HEK293 (cell line): ENCODE measurements at regions not wholly inside any gene's neighbourhood (a gene's known extent, or its start where the extent isn't known, plus 50 kb on each side); places are given as distances from the start of the nearest gene placed in this dataset.

Experiments
- CTCF ChIA-PET: fragments of 350-600 bp; formaldehyde crosslinking; extraction: SDS; loops from one replicate; lab custom pipeline; 2021; ENCODE audit warnings: antibody characterized with exemption; lab: Yijun Ruan, JAX
- POLR2A ChIA-PET: fragments of 300-600 bp; formaldehyde crosslinking; extraction: SDS; loops from one replicate; lab custom pipeline; 2020; ENCODE audit warnings: antibody characterized with exemption, inconsistent platforms; lab: Yijun Ruan, JAX
- H3K27ac ChIP-seq: fragments of 200-500 bp; sonication (Bioruptor generic); 2 replicates; pipeline ENCODE4 v1.5.1; 2014; ENCODE audit warnings: low read depth, low read length, control low read depth, inconsistent platforms; ENCODE audit errors: extremely low read depth
- H3K36me3 ChIP-seq, 2 experiments: fragments of 200-500 bp in 1 of 2; sonication (Bioruptor generic) in 1 of 2; 1 replicate in 1 of 2; 2 replicates in 1 of 2; pipeline ENCODE4 v1.5.1; 2014 to 2017; ENCODE audit warnings: inconsistent platforms in 2 of 2, low read length in 2 of 2; ENCODE audit not compliant: control insufficient read depth in 2 of 2, insufficient read depth in 1 of 2
- H3K4me1 ChIP-seq: fragments of 200-500 bp; sonication (Bioruptor generic); 2 replicates; pipeline ENCODE4 v1.5.1; 2014; ENCODE audit warnings: mild to moderate bottlenecking, low read length, inconsistent platforms; ENCODE audit not compliant: control insufficient read depth, insufficient read depth
- H3K4me3 ChIP-seq: 2 replicates; pipeline ENCODE4 v1.5.1; 2011; ENCODE audit warnings: low read depth, mild to moderate bottlenecking, control low read depth, low read length, moderate library complexity
- H3K9me3 ChIP-seq: fragments of 200-500 bp; sonication (Bioruptor generic); 2 replicates; pipeline ENCODE4 v1.5.1; 2014; ENCODE audit warnings: low read depth, low read length, inconsistent platforms; ENCODE audit not compliant: control insufficient read depth, insufficient read depth
- KLF8 ChIP-seq: fragments of 450-650 bp; formaldehyde crosslinking; IDR thresholded peaks from 2 replicates; pipeline ENCODE4 v1.5.1; 2016; ENCODE audit warnings: missing biosample characterization, missing genetic modification characterization
- MZF1 ChIP-seq: fragments of 450-650 bp; formaldehyde crosslinking; IDR thresholded peaks from 2 replicates; pipeline ENCODE4 v1.5.1; 2017; ENCODE audit warnings: missing biosample characterization, missing genetic modification characterization, borderline replicate concordance
- PRDM1 ChIP-seq: fragments of 450-650 bp; formaldehyde crosslinking; IDR thresholded peaks from 2 replicates; pipeline ENCODE4; 2016; ENCODE audit warnings: missing biosample characterization, missing genetic modification characterization
- SCRT1 ChIP-seq: fragments of 450-650 bp; formaldehyde crosslinking; IDR thresholded peaks from 2 replicates; pipeline ENCODE4 v1.5.1; 2016; ENCODE audit warnings: missing biosample characterization, missing genetic modification characterization, borderline replicate concordance
- SCRT2 ChIP-seq: fragments of 450-650 bp; formaldehyde crosslinking; IDR thresholded peaks from 2 replicates; pipeline ENCODE4 v1.5.1; 2016; ENCODE audit warnings: missing biosample characterization, missing genetic modification characterization
- WT1 ChIP-seq: fragments of 450-650 bp; formaldehyde crosslinking; IDR thresholded peaks from 2 replicates; pipeline ENCODE4 v1.5.1; 2016; ENCODE audit warnings: missing biosample characterization, missing genetic modification characterization
- ZFP69B ChIP-seq: fragments of 450-650 bp; formaldehyde crosslinking; IDR thresholded peaks from 2 replicates; pipeline ENCODE4 v1.5.1; 2016; ENCODE audit warnings: missing biosample characterization, missing genetic modification characterization
- ZNF114 ChIP-seq: fragments of 450-650 bp; formaldehyde crosslinking; IDR thresholded peaks from 2 replicates; pipeline ENCODE4 v1.5.0; 2017; ENCODE audit warnings: missing biosample characterization, missing genetic modification characterization
- ZNF157 ChIP-seq: fragments of 450-650 bp; formaldehyde crosslinking; IDR thresholded peaks from 2 replicates; pipeline ENCODE4 v1.5.1; 2016; ENCODE audit warnings: missing biosample characterization, missing genetic modification characterization
- ZNF19 ChIP-seq: fragments of 450-650 bp; formaldehyde crosslinking; IDR thresholded peaks from 2 replicates; pipeline ENCODE4; 2016; ENCODE audit warnings: missing biosample characterization, missing genetic modification characterization, low read depth
- ZNF202 ChIP-seq: fragments of 450-650 bp; formaldehyde crosslinking; IDR thresholded peaks from 2 replicates; pipeline ENCODE4 v1.5.1; 2016; ENCODE audit warnings: missing biosample characterization, missing genetic modification characterization, borderline replicate concordance
- ZNF221 ChIP-seq: fragments of 450-650 bp; formaldehyde crosslinking; IDR thresholded peaks from 2 replicates; pipeline ENCODE4 v1.5.1; 2017; ENCODE audit warnings: missing biosample characterization, missing genetic modification characterization, borderline replicate concordance
- ZNF324 ChIP-seq: fragments of 450-650 bp; formaldehyde crosslinking; IDR thresholded peaks from 2 replicates; pipeline ENCODE4 v1.5.1; 2016; ENCODE audit warnings: missing biosample characterization, missing genetic modification characterization
- ZNF473 ChIP-seq: fragments of 450-650 bp; formaldehyde crosslinking; IDR thresholded peaks from 2 replicates; pipeline ENCODE4 v1.5.1; 2017; ENCODE audit warnings: missing biosample characterization, missing genetic modification characterization
- ZNF514 ChIP-seq: fragments of 450-650 bp; formaldehyde crosslinking; IDR thresholded peaks from 2 replicates; pipeline ENCODE4 v1.5.1; 2016; ENCODE audit warnings: missing biosample characterization, missing genetic modification characterization
- ZNF529 ChIP-seq: fragments of 450-650 bp; formaldehyde crosslinking; IDR thresholded peaks from 2 replicates; pipeline ENCODE4 v1.5.1; 2017; ENCODE audit warnings: missing genetic modification characterization, missing biosample characterization; ENCODE audit not compliant: insufficient replicate concordance
- ZNF558 ChIP-seq: fragments of 450-650 bp; formaldehyde crosslinking; IDR thresholded peaks from 2 replicates; pipeline ENCODE4 v1.5.1; 2016; ENCODE audit warnings: missing biosample characterization, missing genetic modification characterization
- ZNF596 ChIP-seq: fragments of 450-650 bp; IDR thresholded peaks from 2 replicates; pipeline ENCODE4 v1.5.0; 2018; ENCODE audit warnings: missing biosample characterization, mild to moderate bottlenecking, missing genetic modification characterization, moderate library complexity
- ZNF600 ChIP-seq: fragments of 450-650 bp; formaldehyde crosslinking; IDR thresholded peaks from 2 replicates; pipeline ENCODE4 v1.5.1; 2016; ENCODE audit warnings: missing biosample characterization, missing genetic modification characterization
- ZNF626 ChIP-seq: fragments of 450-650 bp; sonication (Bioruptor Pico); formaldehyde crosslinking; IDR thresholded peaks from 2 replicates; pipeline ENCODE4 v1.5.1; 2018; ENCODE audit warnings: missing biosample characterization, missing genetic modification characterization, inconsistent platforms
- ZNF654 ChIP-seq: fragments of 450-650 bp; formaldehyde crosslinking; IDR thresholded peaks from 2 replicates; pipeline ENCODE4 v1.5.1; 2016; ENCODE audit warnings: low read depth, missing biosample characterization, missing genetic modification characterization
- ZNF658 ChIP-seq: fragments of 450-650 bp; formaldehyde crosslinking; IDR thresholded peaks from 2 replicates; pipeline ENCODE4; 2016; ENCODE audit warnings: missing biosample characterization, missing genetic modification characterization
- ZNF747 ChIP-seq: fragments of 450-650 bp; formaldehyde crosslinking; IDR thresholded peaks from 2 replicates; pipeline ENCODE4 v1.5.1; 2016; ENCODE audit warnings: missing biosample characterization, missing genetic modification characterization
- ZNF768 ChIP-seq: fragments of 450-650 bp; formaldehyde crosslinking; IDR thresholded peaks from 2 replicates; pipeline ENCODE4 v1.5.1; 2018; ENCODE audit warnings: missing biosample characterization, mild to moderate bottlenecking, missing genetic modification characterization
- ZNF777 ChIP-seq: fragments of 450-650 bp; formaldehyde crosslinking; IDR thresholded peaks from 2 replicates; pipeline ENCODE4 v1.5.1; 2017; ENCODE audit warnings: missing biosample characterization, missing genetic modification characterization, borderline replicate concordance
- ZXDB ChIP-seq: fragments of 450-650 bp; formaldehyde crosslinking; IDR thresholded peaks from 2 replicates; pipeline ENCODE4 v1.5.1; 2016; ENCODE audit warnings: missing biosample characterization, missing genetic modification characterization
- TF ChIP-seq, protein P1 (sequence below): fragments of 450-650 bp; formaldehyde crosslinking; IDR thresholded peaks from 2 replicates; pipeline ENCODE4 v1.5.1; 2016; ENCODE audit warnings: missing biosample characterization, missing genetic modification characterization
- TF ChIP-seq, protein P2 (sequence below): fragments of 450-650 bp; formaldehyde crosslinking; IDR thresholded peaks from 2 replicates; pipeline ENCODE4 v1.5.1; 2016; ENCODE audit warnings: missing biosample characterization, missing genetic modification characterization
- TF ChIP-seq, protein P3 (sequence below): fragments of 450-650 bp; formaldehyde crosslinking; IDR thresholded peaks from 2 replicates; pipeline ENCODE4 v1.5.1; 2017; ENCODE audit warnings: missing biosample characterization, missing genetic modification characterization
- TF ChIP-seq, protein P4 (sequence below): fragments of 450-650 bp; formaldehyde crosslinking; IDR thresholded peaks from 2 replicates; pipeline ENCODE4 v1.5.1; 2016; ENCODE audit warnings: missing biosample characterization, missing genetic modification characterization
- TF ChIP-seq, protein P5 (sequence below): fragments of 450-650 bp; formaldehyde crosslinking; optimal IDR thresholded peaks from 2 replicates; pipeline ENCODE3; 2016; ENCODE audit warnings: missing biosample characterization, mild to moderate bottlenecking, missing genetic modification characterization

DNA sequence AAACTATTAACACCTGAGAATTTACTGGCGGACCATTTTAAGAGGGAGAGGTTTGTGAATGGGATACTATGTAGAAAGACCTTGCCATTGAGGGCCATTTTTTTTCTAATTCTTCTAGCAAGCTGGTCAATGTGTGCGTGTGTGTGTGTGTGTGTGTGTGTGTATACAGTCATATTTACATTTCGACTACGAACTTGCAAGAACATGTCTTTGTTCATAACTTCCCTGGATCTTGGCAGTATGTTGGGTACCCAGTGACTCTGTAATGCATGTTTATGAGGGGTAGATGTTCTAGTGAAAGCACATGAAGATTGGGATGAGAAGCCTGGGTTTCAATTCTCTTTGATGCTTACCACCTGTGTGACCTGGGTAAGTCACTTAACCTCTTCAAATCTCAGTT lies 133.6 kb downstream of the UBE2E3 start:
- Histone ChIP-seq H3K27ac (no peak overlapping the region), H3K4me1 (no peaks in the 10 kb centered on the region), H3K4me3 (no peak overlapping the region), H3K9me3 (no peaks in the 10 kb centered on the region), H3K36me3 (no peaks in the 10 kb centered on the region)
- TF ChIP-seq, protein P1, sequence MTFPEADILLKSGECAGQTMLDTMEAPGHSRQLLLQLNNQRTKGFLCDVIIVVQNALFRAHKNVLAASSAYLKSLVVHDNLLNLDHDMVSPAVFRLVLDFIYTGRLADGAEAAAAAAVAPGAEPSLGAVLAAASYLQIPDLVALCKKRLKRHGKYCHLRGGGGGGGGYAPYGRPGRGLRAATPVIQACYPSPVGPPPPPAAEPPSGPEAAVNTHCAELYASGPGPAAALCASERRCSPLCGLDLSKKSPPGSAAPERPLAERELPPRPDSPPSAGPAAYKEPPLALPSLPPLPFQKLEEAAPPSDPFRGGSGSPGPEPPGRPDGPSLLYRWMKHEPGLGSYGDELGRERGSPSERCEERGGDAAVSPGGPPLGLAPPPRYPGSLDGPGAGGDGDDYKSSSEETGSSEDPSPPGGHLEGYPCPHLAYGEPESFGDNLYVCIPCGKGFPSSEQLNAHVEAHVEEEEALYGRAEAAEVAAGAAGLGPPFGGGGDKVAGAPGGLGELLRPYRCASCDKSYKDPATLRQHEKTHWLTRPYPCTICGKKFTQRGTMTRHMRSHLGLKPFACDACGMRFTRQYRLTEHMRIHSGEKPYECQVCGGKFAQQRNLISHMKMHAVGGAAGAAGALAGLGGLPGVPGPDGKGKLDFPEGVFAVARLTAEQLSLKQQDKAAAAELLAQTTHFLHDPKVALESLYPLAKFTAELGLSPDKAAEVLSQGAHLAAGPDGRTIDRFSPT (tag by site-specific recombination): no peak
- no peak for TF ChIP-seq ZNF768
- no peak for TF ChIP-seq ZNF777
- no peak for TF ChIP-seq ZNF600 (tag by site-specific recombination)
- no peak for TF ChIP-seq ZXDB
- TF ChIP-seq ZNF114 (tag by site-specific recombination): no peak
- no peak for TF ChIP-seq ZFP69B (tag by site-specific recombination)
- TF ChIP-seq ZNF626 (tag by site-specific recombination): no peak
- no peak for TF ChIP-seq PRDM1 (tag by site-specific recombination)
- no peak for TF ChIP-seq ZNF157 (tag by site-specific recombination)
- TF ChIP-seq SCRT2 (tag by site-specific recombination): no peak
- TF ChIP-seq, protein P2, sequence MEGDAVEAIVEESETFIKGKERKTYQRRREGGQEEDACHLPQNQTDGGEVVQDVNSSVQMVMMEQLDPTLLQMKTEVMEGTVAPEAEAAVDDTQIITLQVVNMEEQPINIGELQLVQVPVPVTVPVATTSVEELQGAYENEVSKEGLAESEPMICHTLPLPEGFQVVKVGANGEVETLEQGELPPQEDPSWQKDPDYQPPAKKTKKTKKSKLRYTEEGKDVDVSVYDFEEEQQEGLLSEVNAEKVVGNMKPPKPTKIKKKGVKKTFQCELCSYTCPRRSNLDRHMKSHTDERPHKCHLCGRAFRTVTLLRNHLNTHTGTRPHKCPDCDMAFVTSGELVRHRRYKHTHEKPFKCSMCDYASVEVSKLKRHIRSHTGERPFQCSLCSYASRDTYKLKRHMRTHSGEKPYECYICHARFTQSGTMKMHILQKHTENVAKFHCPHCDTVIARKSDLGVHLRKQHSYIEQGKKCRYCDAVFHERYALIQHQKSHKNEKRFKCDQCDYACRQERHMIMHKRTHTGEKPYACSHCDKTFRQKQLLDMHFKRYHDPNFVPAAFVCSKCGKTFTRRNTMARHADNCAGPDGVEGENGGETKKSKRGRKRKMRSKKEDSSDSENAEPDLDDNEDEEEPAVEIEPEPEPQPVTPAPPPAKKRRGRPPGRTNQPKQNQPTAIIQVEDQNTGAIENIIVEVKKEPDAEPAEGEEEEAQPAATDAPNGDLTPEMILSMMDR (tag by site-specific recombination): no peak
- TF ChIP-seq ZNF473 (tag by site-specific recombination): no peak
- no peak for TF ChIP-seq ZNF324
- TF ChIP-seq MZF1: no peak
- CTCF ChIA-PET: no interaction called here
- POLR2A ChIA-PET: no interaction called here

DNA sequence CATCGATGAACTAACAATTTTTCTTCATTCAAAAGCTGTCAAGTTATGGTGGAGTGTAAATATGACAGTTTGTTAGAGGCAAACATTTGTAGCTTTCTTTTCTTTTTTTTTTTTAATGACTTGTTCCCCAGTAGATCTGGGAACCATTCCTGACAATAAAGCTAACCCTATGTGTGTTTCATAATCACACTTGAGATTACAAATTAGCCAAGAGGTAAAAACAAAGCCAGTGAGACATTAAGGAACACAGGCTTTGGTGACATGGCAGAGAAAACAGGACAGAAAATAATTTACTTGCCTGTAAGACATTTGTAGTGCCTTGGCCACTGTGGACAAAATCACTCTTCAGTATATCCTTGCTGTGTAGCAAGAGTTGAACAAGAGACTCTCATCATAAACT lies 135.9 kb downstream of the UBE2E3 start:
- CTCF ChIA-PET: interaction anchor here (0.6 to 2.2 kb wide), 2 partner anchors 12 to 15 kb away, joined by 5 to 9 read pairs; no protein-coding TSS in a partner anchor
- no peaks in the 10 kb centered on the region for H3K9me3 ChIP-seq
- no peak overlapping the region for H3K4me3 ChIP-seq
- H3K27ac ChIP-seq: no peak overlapping the region
- POLR2A ChIA-PET: no interaction called here
- no peaks in the 10 kb centered on the region for H3K4me1 ChIP-seq
- no peaks in the 10 kb centered on the region for H3K36me3 ChIP-seq
- TF ChIP-seq WT1 (tag by site-specific recombination) (no peak), ZNF747 (tag by site-specific recombination) (no peak), ZNF654 (tag by site-specific recombination) (no peak), ZNF558 (tag by site-specific recombination) (no peak), ZNF658 (no peak), KLF8 (no peak), ZNF221 (no peak), ZNF514 (tag by site-specific recombination) (no peak), ZNF596 (tag by site-specific recombination) (no peak), ZNF202 (no peak), ZNF529 (tag by site-specific recombination) (no peak), ZNF19 (tag by site-specific recombination) (no peak), SCRT1 (tag by site-specific recombination) (no peak)
- TF ChIP-seq, protein P3, sequence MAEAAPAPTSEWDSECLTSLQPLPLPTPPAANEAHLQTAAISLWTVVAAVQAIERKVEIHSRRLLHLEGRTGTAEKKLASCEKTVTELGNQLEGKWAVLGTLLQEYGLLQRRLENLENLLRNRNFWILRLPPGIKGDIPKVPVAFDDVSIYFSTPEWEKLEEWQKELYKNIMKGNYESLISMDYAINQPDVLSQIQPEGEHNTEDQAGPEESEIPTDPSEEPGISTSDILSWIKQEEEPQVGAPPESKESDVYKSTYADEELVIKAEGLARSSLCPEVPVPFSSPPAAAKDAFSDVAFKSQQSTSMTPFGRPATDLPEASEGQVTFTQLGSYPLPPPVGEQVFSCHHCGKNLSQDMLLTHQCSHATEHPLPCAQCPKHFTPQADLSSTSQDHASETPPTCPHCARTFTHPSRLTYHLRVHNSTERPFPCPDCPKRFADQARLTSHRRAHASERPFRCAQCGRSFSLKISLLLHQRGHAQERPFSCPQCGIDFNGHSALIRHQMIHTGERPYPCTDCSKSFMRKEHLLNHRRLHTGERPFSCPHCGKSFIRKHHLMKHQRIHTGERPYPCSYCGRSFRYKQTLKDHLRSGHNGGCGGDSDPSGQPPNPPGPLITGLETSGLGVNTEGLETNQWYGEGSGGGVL: no peak
- TF ChIP-seq, protein P4, sequence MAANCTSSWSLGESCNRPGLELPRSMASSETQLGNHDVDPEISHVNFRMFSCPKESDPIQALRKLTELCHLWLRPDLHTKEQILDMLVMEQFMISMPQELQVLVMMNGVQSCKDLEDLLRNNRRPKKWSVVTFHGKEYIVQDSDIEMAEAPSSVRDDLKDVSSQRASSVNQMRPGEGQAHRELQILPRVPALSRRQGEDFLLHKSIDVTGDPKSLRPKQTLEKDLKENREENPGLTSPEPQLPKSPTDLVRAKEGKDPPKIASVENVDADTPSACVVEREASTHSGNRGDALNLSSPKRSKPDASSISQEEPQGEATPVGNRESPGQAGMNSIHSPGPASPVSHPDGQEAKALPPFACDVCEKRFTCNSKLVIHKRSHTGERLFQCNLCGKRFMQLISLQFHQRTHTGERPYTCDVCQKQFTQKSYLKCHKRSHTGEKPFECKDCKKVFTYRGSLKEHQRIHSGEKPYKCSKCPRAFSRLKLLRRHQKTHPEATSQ: no peak
- TF ChIP-seq, protein P5, sequence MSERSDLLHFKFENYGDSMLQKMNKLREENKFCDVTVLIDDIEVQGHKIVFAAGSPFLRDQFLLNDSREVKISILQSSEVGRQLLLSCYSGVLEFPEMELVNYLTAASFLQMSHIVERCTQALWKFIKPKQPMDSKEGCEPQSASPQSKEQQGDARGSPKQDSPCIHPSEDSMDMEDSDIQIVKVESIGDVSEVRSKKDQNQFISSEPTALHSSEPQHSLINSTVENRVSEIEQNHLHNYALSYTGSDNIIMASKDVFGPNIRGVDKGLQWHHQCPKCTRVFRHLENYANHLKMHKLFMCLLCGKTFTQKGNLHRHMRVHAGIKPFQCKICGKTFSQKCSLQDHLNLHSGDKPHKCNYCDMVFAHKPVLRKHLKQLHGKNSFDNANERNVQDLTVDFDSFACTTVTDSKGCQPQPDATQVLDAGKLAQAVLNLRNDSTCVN (tag by site-specific recombination): no peak
